ENCODE measurements at regions not wholly inside any gene's neighbourhood (a gene's known extent, or its start where the extent isn't known, plus 50 kb on each side); places are given as distances from the start of the nearest gene placed in this dataset.

- TF ChIP-seq CTCF (conservative IDR thresholded peaks at IDR 0.05 in 1 of 2, IDR thresholded peaks at IDR 0.05 in 1 of 2; ENCODE audit: low read depth in 1 of 2, low read length in 2 of 2) (no peak), EZH2 (IDR thresholded peaks at IDR 0.05; ENCODE audit: low read length, missing control alignments) (no peak)
Observed at GRCh38 chr10:47139121-47139520, 160.9 kb upstream of the GDF10 start.

All from fibroblast of lung (primary cell).